Globus pallidus (tissue), 1 donor: ENCODE measurements at regions not wholly inside any gene's neighbourhood (a gene's known extent, or its start where the extent isn't known, plus 50 kb on each side); places are given as distances from the start of the nearest gene placed in this dataset.

Experiments used
- DNase-seq: peaks from one replicate; pipeline ENCODE4 v3.0.0-alpha.2; 2015; ENCODE audit warnings: low spot score

DNA sequence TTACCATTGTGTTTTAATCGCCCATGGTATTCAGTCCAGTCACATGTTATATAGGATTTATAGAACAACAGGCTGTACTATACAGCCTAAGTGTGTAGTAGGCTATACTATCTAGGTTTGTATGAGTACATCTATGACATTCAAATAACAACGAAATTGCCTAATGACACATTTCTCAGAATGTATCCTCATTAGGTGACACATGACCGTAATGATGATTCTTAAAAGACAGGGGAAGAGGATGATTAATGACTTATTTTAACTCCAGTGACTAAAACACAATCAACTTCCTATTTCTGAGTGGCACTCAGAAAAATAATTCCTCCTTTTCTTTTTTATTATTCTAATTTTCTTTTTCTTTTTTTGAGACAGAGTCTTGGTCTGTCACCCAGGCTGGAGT is 63.0 kb upstream of the ACSL3 start:
- no peak for DNase-seq

DNA sequence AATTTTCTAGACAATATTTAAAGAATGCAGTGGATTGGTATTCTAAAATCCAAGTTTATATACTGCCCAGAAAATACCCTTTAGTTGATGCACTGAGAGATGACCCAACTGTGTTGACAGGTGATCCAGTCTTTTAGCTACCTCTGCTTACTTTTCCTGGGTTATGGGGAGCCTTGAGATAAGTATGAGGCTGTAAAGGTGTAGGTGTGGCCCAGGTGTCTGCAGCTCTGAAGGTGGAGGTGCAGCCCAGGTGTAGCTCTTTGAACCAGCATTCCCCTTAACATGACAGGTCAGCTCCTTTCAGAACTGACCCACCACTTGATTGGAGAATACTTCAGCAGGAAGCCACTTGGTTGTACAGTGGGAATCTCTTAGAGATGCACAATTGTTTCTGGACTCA is 62.3 kb upstream of the ACSL3 start:
- no peak for DNase-seq

DNA sequence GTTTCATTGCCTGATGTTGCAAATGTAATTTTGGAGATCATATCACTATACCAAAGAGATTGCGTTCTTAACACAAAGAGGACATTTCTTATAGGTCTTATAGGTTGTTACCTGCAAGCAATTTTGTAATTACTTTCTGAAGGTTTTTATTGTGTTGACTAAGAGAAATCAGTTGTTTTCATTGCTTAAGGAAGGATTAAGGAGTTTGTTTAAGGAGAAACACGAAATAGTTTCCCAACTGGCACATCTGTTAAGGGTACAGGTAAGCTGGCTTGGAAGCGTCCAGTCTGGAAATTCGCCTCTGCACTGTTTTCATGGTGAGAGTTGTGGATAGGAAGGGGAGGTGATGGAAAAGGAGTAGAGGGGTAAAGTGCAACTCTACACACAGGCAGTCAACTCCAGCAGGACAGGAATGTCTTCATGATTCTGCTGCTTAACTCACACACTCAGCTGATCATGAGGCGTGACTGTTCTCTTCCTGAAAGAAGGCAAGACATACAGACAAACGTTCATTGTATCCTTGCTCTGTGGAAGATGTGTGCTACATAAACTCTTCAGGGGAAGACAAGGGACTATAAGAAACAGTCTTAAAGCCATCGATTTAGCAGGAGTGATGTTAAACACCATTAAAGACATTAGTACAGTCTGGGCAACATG is 61.4 kb upstream of the ACSL3 start:
- DNase-seq = no peak

DNA sequence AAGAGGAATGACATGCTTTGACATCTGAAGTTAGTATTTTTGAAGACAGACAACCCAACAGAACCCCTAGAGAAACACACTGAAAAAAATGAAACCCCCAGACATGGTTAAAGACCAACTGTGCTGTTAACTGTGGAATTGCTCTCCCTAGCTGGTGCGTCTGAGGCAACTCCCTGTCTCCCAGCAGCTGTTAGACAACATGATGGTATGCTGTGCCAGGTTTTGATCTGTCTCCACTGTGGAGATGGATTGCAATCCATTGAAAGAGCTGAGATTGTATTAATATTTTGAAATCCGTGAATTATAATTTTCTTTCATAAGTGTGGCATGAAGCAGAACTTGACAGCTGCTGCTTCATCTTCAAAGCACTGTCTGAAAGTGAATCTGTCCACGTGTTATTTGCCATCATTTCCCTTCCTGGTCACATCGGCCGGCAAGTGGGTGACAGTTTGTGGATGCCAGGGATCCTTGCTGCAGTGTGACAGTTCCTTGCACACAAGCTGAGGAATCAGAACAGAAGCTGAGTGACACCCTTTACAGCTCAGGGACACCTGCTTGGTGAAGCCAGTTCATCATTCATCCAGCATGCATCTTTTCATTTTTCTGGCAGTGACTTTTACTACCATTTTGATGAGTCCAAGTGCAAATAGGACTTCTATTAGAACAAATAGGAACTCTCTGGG is 58.2 kb upstream of the ACSL3 start:
- DNase-seq = no peak

DNA sequence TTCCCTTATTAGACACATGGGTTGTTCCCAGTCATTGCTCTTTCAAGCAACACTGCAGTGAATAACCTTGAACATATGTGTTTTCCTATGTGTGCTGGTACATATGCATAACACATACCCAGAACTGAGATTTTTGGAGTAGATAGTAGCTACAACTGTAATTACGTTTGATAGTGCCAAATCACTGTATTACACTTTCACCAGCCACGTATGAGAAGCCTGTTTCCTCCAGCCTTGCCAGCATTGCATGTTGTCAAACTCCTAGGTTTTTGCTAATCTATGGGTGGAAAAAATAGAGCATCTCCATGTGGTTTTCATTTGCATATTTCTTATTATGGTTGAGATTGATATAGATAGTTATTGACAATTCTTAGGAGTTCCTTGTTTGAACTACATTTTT is 56.5 kb upstream of the ACSL3 start:
- DNase-seq = no peak

DNA sequence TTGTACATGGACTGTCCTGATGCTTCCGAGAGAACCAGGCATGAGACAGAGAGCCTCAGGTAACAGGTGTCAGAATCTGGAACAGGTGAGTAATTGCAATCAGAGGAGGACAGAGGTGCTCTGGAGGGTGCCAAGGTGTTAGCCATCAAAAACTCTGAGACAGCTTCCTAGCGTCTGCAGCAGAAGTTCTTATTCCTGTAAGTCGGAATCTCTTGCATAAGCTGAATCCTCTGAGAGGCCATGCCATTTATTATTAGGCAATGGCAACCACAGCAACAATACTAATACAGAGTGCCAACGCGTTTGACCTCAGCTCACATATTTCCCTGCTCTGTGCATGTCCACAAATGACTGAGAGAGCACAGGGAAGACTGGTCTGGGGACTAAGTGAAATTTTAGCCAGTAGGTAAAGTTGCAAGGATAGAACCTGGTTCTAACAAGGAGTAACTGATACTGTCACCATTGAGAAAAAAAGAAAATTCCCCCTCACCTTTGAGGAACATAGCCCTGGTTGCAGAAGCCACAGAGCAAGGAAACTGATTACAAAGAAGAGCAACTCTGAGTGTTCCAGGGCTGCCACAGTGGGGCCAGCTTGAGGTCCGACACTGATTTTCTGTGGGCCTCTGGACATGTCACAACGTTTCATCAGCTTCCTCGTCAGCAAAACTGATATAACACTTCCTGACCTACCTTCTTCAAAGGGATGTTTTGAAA is 55.1 kb upstream of the ACSL3 start:
- DNase-seq = no peak

DNA sequence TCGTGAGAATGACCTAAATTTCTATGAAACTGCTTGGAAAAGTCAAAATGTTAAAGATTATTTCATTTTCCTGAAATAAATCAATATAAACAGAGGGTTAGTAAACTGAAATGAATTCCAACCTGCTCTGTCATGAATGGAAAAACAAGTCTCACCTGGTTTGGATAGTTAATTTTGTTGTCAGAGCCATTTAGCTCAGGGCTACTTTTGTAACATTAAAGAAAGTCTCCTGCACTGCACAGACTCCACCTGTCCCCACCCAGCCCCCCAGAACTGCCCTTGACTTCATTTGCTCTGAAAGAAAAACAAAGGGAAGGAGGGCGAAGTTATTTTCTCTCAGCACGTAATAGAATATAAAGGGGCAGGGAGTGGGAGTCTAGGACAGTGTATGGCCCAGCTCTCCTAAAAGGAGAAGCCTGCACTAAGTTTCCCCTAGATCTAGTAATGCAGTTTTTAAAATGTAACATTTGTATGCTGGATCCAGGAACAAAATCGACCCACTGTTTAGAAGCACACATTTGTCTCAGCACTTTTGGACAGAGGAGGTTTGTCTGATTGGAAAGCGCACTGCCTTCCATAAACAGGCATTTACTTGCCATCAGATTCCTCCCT is 54.2 kb upstream of the ACSL3 start:
- no peak for DNase-seq

DNA sequence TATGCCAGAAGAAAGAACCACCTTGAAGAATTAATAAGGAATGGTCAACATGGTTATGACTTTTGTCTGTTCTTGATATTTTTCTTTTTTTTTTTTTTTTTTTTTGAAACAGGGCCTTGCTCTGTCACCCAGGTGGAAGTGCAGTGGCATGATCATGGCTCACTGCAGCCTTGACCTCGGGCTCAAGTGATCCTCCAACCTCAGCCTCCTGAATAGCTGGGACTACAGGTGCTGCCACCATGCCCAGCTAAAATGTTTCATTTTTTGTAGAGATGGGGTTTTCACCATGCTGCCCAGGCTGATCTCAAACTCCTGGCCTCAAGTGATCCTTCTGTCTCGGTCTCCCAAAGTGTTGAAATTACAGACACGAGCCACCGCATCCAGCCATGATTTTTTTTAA is 53.4 kb upstream of the ACSL3 start:
- no peak for DNase-seq

DNA sequence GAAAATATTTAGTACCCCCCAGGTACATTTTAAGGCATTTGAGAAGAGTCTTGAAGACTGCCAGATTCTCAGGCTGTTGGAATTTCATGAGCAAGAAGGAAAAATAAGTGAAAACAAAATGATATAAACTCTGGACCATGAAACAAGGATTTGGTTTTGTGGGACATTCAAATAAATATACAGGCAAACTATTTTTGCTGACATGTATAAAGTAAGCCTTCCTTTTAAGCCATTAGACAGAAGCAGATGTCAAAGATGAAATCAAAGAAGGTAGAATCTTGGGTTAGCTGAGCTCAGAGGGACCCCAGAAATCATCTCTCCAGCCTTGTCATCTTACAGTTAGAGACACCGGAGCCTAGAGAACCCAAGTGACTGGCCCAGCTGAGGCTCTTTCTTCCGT is 51.3 kb upstream of the ACSL3 start:
- no peak for DNase-seq

DNA sequence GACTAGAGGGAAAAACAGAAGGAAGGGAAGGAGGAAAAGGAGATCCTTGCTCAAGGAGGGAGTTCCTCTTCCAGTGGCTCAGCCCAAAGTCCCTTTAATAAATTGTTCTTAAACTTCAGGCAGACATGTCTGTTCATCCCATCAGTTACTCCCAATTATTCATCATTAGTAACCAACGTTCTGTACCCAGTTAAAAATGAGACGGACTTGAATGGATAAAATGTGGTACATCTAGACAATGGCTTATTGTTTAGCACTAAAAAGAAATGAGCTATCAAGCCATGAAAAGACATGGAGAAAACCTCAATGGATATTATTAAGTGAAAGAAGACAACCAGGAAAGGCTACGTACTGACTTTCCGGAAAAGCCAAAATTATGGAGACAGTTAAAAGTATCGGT is 50.8 kb upstream of the ACSL3 start:
- no peak for DNase-seq
